Fibroblast of lung (primary cell): ENCODE measurements at regions not wholly inside any gene's neighbourhood (a gene's known extent, or its start where the extent isn't known, plus 50 kb on each side); places are given as distances from the start of the nearest gene placed in this dataset.
"Not testable (repeated sequence)": the region's sequence is repeated elsewhere in the genome, so short reads cannot be mapped to it uniquely, and the experiment has no call there.

Experiments used
- DNase-seq, 2 donors: peaks; one replicate each; pipeline versions ENCODE4 v3.0.0 to v3.0.0-alpha.2; 2010; ENCODE audit warnings: low read depth in 2 of 2
- H2AFZ ChIP-seq: 2 replicates; pipeline ENCODE4 v1.5.1; 2012; ENCODE audit warnings: low read length, control low read depth, inconsistent platforms
- H3K27ac ChIP-seq: 2 replicates; pipeline ENCODE4 v1.5.1; 2011; ENCODE audit warnings: low read length, control low read depth; ENCODE audit not compliant: insufficient read depth
- H3K27me3 ChIP-seq: 2 replicates; pipeline ENCODE4 v1.5.1; 2011; ENCODE audit warnings: mild to moderate bottlenecking, low read length; ENCODE audit not compliant: control insufficient read depth, insufficient read depth
- H3K36me3 ChIP-seq: 2 replicates; pipeline ENCODE4 v1.5.1; 2011; ENCODE audit warnings: low read length; ENCODE audit not compliant: control insufficient read depth, insufficient read depth
- H3K4me1 ChIP-seq: 2 replicates; pipeline ENCODE4 v1.5.1; 2011; ENCODE audit warnings: low read length; ENCODE audit not compliant: control insufficient read depth, insufficient read depth; ENCODE audit errors: extremely low read depth
- H3K4me2 ChIP-seq: 2 replicates; pipeline ENCODE4 v1.5.1; 2011; ENCODE audit warnings: low read length, control low read depth; ENCODE audit not compliant: insufficient read depth; ENCODE audit errors: extremely low read depth
- H3K4me3 ChIP-seq, 4 experiments: fragments of 200-600 bp in 1 of 4; sonication (generic) in 1 of 4; replicated peaks in 1 of 4; 2 replicates each; pipeline ENCODE4 v1.5.1; 2011 to 2016; ENCODE audit warnings: low read length in 4 of 4, low read depth in 3 of 4, mild to moderate bottlenecking in 3 of 4, control low read depth in 2 of 4, inconsistent platforms in 1 of 4, mixed read lengths in 1 of 4; ENCODE audit not compliant: insufficient read depth in 1 of 4; ENCODE audit errors: control extremely low read depth in 1 of 4
- H3K79me2 ChIP-seq: 2 replicates; pipeline ENCODE4 v1.5.1; 2012; ENCODE audit warnings: mild to moderate bottlenecking, low read length, inconsistent platforms; ENCODE audit not compliant: control insufficient read depth, insufficient read depth
- H3K9ac ChIP-seq: 2 replicates; pipeline ENCODE4 v1.5.1; 2011; ENCODE audit warnings: mild to moderate bottlenecking, low read length, control low read depth; ENCODE audit not compliant: insufficient read depth
- H3K9me3 ChIP-seq: 2 replicates; pipeline ENCODE4 v1.5.1; 2012; ENCODE audit warnings: low read depth, low read length; ENCODE audit not compliant: control insufficient read depth, insufficient read depth
- H4K20me1 ChIP-seq: 2 replicates; pipeline ENCODE4 v1.5.1; 2011; ENCODE audit warnings: low read length; ENCODE audit not compliant: control insufficient read depth, insufficient read depth; ENCODE audit errors: extremely low read depth
- CTCF ChIP-seq, 2 donors: IDR thresholded peaks in 1 of 2; conservative IDR thresholded peaks in 1 of 2; 1 replicate in 1 of 2; 2 replicates in 1 of 2; pipeline ENCODE4 v1.5.1; 2011 to 2012; ENCODE audit warnings: low read length in 2 of 2, control low read depth in 1 of 2, inconsistent platforms in 1 of 2, low read depth in 1 of 2, mild to moderate bottlenecking in 1 of 2
- EZH2 ChIP-seq: IDR thresholded peaks from 2 replicates; pipeline ENCODE4 v1.5.1; 2012; ENCODE audit warnings: low read length, control low read depth, mild to moderate bottlenecking; ENCODE audit errors: missing control alignments

GRCh38 chr3:70620367-70620766, 307.9 kb upstream of the MDFIC2 start:
- H3K9me3 ChIP-seq = no peaks in the 10 kb centered on the region
- no peak overlapping the region for H3K4me2 ChIP-seq
- no peak overlapping the region for H2AFZ ChIP-seq
- no peaks in the 10 kb centered on the region for H3K36me3 ChIP-seq
- H3K4me3 ChIP-seq = no peak overlapping the region
- no peak for DNase-seq
- no peak overlapping the region for H3K9ac ChIP-seq
- no peaks in the 10 kb centered on the region for H3K27me3 ChIP-seq
- H4K20me1 ChIP-seq = no peaks in the 10 kb centered on the region
- H3K27ac ChIP-seq = no peak overlapping the region
- TF ChIP-seq EZH2 (no peak), CTCF (conservative IDR thresholded peaks at IDR 0.05 in 1 of 2, IDR thresholded peaks at IDR 0.05 in 1 of 2; ENCODE audit: low read depth in 1 of 2, low read length in 2 of 2) (no peak)
- H3K79me2 ChIP-seq = no peaks in the 10 kb centered on the region
- no peaks in the 10 kb centered on the region for H3K4me1 ChIP-seq

GRCh38 chr3:70618151-70618550, 305.7 kb upstream of the MDFIC2 start:
- no peak for TF ChIP-seq EZH2
- TF ChIP-seq CTCF (conservative IDR thresholded peaks at IDR 0.05 in 1 of 2, IDR thresholded peaks at IDR 0.05 in 1 of 2; ENCODE audit: low read depth in 1 of 2, low read length in 2 of 2) = no peak
- Histone ChIP-seq H3K9me3 (no peaks in the 10 kb centered on the region), H3K27ac (no peak overlapping the region), H3K4me3 (no peak overlapping the region), H3K27me3 (no peaks in the 10 kb centered on the region), H4K20me1 (no peaks in the 10 kb centered on the region), H3K4me2 (no peak overlapping the region), H3K36me3 (no peaks in the 10 kb centered on the region), H3K9ac (no peak overlapping the region), H3K4me1 (no peaks in the 10 kb centered on the region), H3K79me2 (no peaks in the 10 kb centered on the region), H2AFZ (no peak overlapping the region)
- no peak for DNase-seq

GRCh38 chr3:70617349-70617748, 304.9 kb upstream of the MDFIC2 start:
- not testable (repeated sequence) for H3K79me2 ChIP-seq, DNase-seq, H2AFZ ChIP-seq, H3K4me2 ChIP-seq, H3K9ac ChIP-seq, H4K20me1 ChIP-seq, H3K4me1 ChIP-seq, H3K27ac ChIP-seq, H3K27me3 ChIP-seq, H3K36me3 ChIP-seq, H3K4me3 ChIP-seq, H3K9me3 ChIP-seq

- no peak overlapping the region for H3K4me2 ChIP-seq
- H3K27me3 ChIP-seq = no peaks in the 10 kb centered on the region
- no peaks in the 10 kb centered on the region for H3K4me1 ChIP-seq
- no peak for DNase-seq
- no peaks in the 10 kb centered on the region for H4K20me1 ChIP-seq
- TF ChIP-seq CTCF (conservative IDR thresholded peaks at IDR 0.05 in 1 of 2, IDR thresholded peaks at IDR 0.05 in 1 of 2; ENCODE audit: low read depth in 1 of 2, low read length in 2 of 2) (no peak), EZH2 (no peak)
- no peak overlapping the region for H3K27ac ChIP-seq
- H3K4me3 ChIP-seq = no peak overlapping the region
- no peaks in the 10 kb centered on the region for H3K9me3 ChIP-seq
- H3K36me3 ChIP-seq = no peaks in the 10 kb centered on the region
- H3K9ac ChIP-seq = no peak overlapping the region
- no peak overlapping the region for H2AFZ ChIP-seq
- H3K79me2 ChIP-seq = no peaks in the 10 kb centered on the region
These were observed 302.8 kb upstream of the MDFIC2 start for GRCh38 chr3:70615286-70615685.
